Epithelial cell of proximal tubule (primary cell): ENCODE measurements at regions not wholly inside any gene's neighbourhood (a gene's known extent, or its start where the extent isn't known, plus 50 kb on each side); places are given as distances from the start of the nearest gene placed in this dataset.

Experiments used
- DNase-seq: peaks from one replicate; pipeline ENCODE4 v3.0.0-alpha.2; 2011; ENCODE audit warnings: low read depth
- H3K4me3 ChIP-seq: 2 replicates; pipeline ENCODE4 v1.5.1; 2011; ENCODE audit warnings: low read depth, mild to moderate bottlenecking, low read length
- TF ChIP-seq, protein P1 (sequence below): conservative IDR thresholded peaks from 2 replicates; pipeline ENCODE4 v1.5.1; 2012; ENCODE audit warnings: low read depth, mild to moderate bottlenecking, low read length

DNA sequence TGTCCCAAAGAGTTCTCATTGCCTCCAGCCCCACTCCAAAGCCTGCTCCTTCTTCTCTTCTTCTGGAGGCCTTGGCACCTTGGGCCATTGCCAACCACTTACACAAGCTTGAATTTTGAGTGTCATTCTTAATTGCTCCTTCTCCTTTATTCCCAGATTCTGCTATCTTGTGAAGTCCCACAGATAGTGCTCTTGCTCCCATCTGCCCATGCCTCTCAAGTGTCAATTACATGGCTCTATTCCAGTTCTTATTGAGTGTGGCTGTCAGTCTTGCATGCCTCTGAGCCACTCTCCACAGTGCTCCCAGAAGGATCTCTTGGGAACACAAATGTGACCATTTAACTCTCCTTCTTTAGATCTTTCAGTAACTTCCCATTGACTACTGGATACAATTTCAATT lies 117.3 kb upstream of the SFRP2 start:
- TF ChIP-seq, protein P1, sequence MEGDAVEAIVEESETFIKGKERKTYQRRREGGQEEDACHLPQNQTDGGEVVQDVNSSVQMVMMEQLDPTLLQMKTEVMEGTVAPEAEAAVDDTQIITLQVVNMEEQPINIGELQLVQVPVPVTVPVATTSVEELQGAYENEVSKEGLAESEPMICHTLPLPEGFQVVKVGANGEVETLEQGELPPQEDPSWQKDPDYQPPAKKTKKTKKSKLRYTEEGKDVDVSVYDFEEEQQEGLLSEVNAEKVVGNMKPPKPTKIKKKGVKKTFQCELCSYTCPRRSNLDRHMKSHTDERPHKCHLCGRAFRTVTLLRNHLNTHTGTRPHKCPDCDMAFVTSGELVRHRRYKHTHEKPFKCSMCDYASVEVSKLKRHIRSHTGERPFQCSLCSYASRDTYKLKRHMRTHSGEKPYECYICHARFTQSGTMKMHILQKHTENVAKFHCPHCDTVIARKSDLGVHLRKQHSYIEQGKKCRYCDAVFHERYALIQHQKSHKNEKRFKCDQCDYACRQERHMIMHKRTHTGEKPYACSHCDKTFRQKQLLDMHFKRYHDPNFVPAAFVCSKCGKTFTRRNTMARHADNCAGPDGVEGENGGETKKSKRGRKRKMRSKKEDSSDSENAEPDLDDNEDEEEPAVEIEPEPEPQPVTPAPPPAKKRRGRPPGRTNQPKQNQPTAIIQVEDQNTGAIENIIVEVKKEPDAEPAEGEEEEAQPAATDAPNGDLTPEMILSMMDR: no peak
- no peak overlapping the region for H3K4me3 ChIP-seq
- DNase-seq: no peak

DNA sequence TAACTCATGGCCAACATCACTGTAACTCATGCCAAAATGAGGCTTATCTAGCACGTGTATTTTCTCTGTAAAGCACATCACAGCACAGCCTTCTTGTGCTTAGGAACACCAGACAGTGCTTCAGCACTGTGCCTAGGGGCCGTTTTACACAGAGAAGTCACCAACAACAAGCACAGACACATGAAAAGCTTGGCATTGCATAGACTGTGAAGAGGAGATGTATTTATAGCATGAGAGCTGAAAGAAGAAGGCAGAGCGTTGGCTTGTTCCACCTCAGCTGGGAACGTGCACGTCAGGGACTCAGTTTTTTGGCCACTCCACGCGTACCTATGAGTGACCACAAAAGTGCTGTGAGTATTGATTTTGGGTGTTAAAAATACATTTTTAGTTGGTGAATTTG lies 116.3 kb upstream of the SFRP2 start:
- TF ChIP-seq, protein P1: no peak
- no peak overlapping the region for H3K4me3 ChIP-seq
- DNase-seq: no peak

DNA sequence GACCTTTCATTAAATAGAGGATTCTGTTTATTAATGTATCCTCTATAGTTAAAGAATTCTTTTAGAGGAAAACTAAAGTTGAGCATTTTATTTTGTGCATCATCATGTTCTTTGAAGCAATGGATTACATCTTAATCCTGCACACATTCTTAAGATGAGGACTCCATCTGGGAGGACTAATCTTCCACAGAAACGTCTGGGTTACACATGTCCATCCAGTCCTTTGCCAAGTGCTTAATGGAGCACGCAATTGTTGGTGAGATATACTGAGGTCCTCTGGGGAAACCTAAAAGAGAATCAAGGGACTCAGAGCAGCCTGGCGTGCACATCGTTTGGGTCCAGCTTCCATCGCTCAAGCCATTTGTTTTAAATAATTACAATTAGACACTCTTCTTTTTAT lies 115.1 kb upstream of the SFRP2 start:
- DNase-seq: no peak
- TF ChIP-seq, protein P1: no peak
- no peak overlapping the region for H3K4me3 ChIP-seq

DNA sequence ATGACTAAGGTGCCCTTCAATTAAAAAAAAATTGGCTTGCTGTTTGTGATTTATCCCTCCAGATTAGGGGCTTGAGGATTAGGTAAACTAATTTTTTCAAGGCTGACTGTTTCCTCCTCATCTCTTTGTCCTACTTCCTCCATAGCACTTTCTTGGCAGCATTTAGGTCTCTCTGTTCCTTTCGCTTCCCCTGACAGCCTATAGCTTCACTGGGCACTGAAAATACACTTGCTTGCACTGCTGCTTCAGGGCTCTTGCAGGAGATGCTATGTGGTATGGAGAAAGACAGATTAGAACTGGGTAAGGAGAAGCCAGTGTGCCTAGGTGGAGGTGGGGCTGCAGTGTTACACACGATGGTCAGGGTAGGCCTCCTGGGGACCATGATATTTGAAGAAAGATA lies 112.3 kb upstream of the SFRP2 start:
- H3K4me3 ChIP-seq: no peak overlapping the region
- no peak for DNase-seq
- TF ChIP-seq, protein P1: no peak

DNA sequence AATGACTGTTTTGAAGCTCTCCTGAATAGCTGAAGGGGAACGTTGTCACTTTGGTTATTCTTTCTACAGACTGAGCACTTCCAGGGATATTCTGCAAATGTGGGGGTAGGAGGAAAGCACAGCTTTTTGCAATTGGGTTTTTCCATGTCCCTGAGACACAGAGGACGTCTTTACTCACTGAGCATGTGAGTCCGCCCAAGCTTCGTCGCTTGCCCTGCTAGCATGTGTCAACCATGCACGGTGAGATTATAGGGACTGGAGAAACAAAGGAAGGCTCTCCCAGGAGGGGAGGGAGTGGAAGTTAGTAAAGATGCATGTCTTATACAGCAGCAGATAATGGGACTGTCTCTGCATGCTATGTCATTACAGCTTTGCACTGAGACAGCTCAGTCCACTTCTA lies 111.5 kb upstream of the SFRP2 start:
- no peak for DNase-seq
- H3K4me3 ChIP-seq: no peak overlapping the region
- TF ChIP-seq, protein P1: no peak

DNA sequence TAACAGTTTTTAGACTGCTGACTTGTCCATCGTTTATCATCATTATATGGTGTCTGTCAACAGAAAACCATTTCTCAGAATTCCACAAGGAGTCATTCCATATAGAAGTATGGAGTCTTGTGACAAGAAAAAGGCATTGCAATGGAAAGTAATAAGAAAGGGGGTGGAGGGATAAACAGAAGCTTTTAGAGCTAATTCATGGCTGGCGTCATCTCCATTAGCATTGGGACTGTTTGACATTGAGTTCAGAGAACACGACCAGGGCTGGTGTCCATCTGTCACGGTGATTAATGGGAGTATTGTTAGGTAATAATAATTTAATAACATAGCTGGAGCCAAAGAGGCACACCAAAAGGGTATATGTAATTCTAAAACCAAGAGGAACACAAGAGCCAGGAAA lies 101.9 kb upstream of the SFRP2 start:
- DNase-seq: no peak
- TF ChIP-seq, protein P1: no peak

DNA sequence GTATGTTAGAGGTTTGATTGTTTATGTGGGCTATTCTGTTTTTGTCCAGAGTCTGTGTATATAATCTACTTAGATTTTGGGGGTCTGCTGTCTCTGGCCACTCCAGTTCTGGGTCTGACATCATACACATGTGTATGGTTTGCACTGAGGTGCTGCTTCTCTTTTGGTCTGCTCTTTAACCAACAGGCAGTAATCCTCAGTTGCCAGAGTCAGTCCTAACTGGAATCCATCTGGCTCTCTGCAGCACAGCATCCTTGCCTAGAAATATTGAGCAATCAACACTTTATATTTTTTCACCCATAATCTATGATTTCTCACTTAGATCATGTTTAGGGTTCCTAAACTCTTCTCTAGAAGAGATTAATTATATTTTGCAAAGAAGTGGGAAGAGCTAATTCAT lies 98.3 kb upstream of the SFRP2 start:
- H3K4me3 ChIP-seq: no peak overlapping the region
- TF ChIP-seq, protein P1: no peak
- DNase-seq: no peak

More for the DNA sequence above, 101.9 kb upstream of the SFRP2 start:
- no peak overlapping the region for H3K4me3 ChIP-seq
